SU-DHL-6 (cell line): ENCODE measurements at regions not wholly inside any gene's neighbourhood (a gene's known extent, or its start where the extent isn't known, plus 50 kb on each side); places are given as distances from the start of the nearest gene placed in this dataset.

ENCODE experiments used
- H2AFZ ChIP-seq: fragments of 200-600 bp; sonication (generic); 2 replicates; pipeline ENCODE4 v1.6.1; 2014; ENCODE audit warnings: low read depth, mild to moderate bottlenecking, moderate library complexity, mixed read lengths, antibody characterized with exemption, low read length; ENCODE audit not compliant: severe bottlenecking
- H3F3A ChIP-seq: fragments of 200-600 bp; shearing (Covaris generic); 2 replicates; pipeline ENCODE4 v1.6.0; 2016; ENCODE audit warnings: antibody characterized with exemption, mild to moderate bottlenecking; ENCODE audit not compliant: insufficient read depth
- H3K27ac ChIP-seq: fragments of 200-600 bp; sonication (generic); 2 replicates; pipeline ENCODE4 v1.5.1; 2016; ENCODE audit warnings: low read depth, mild to moderate bottlenecking, low read length, moderate library complexity, mixed read lengths
- H3K27me3 ChIP-seq: fragments of 200-600 bp; sonication (generic), shearing (Covaris generic); 2 replicates; pipeline ENCODE4 v1.6.0; 2014; ENCODE audit warnings: mild to moderate bottlenecking, low read length
- H3K36me3 ChIP-seq: fragments of 200-600 bp; sonication (generic); 2 replicates; pipeline ENCODE4 v1.6.1; 2014; ENCODE audit warnings: mild to moderate bottlenecking, low read length, mixed read lengths
- H3K4me2 ChIP-seq: fragments of 300-600, 200-600 bp; shearing (Covaris generic), sonication (generic); 2 replicates; pipeline ENCODE4 v1.6.0; 2014; ENCODE audit warnings: low read length, low read depth, mild to moderate bottlenecking; ENCODE audit not compliant: poor library complexity, severe bottlenecking
- H3K4me3 ChIP-seq: fragments of 200-600 bp; sonication (generic); 2 replicates; pipeline ENCODE4 v1.5.1; 2014; ENCODE audit warnings: antibody characterized with exemption, low read length, mild to moderate bottlenecking, mixed read lengths; ENCODE audit not compliant: insufficient read depth, poor library complexity, severe bottlenecking
- H3K79me2 ChIP-seq: fragments of 200-600 bp; sonication (generic); 2 replicates; pipeline ENCODE4 v1.6.1; 2014; ENCODE audit warnings: mild to moderate bottlenecking, low read length, moderate library complexity; ENCODE audit not compliant: insufficient read depth
- H3K9ac ChIP-seq: fragments of 200-600 bp; sonication (generic); 2 replicates; pipeline ENCODE4 v1.7.0; 2014; ENCODE audit warnings: mild to moderate bottlenecking, low read length
- H3K9me2 ChIP-seq: fragments of 200-600 bp; sonication (generic); replicated peaks from 2 replicates; pipeline ENCODE4 v1.6.1; 2014; ENCODE audit warnings: low read length; ENCODE audit not compliant: insufficient read depth
- H3K9me3 ChIP-seq: fragments of 200-600 bp; sonication (generic); 2 replicates; pipeline ENCODE4 v1.6.1; 2014; ENCODE audit warnings: low read length, mixed read lengths; ENCODE audit not compliant: insufficient read depth
- H4K20me1 ChIP-seq: fragments of 200-600 bp; sonication (generic); 2 replicates; pipeline ENCODE4 v1.6.1; 2014; ENCODE audit warnings: low read depth, mild to moderate bottlenecking, antibody characterized with exemption, low read length, moderate library complexity, mixed read lengths
- EZH2phosphoT487 ChIP-seq: fragments of 200-600 bp; sonication (generic), shearing (Covaris generic); conservative IDR thresholded peaks from 2 replicates; pipeline ENCODE4 v1.6.1; 2018; ENCODE audit warnings: mild to moderate bottlenecking, antibody characterized with exemption, low read length, moderate library complexity, mixed read lengths
- TF ChIP-seq, protein P1 (sequence below): fragments of 200-600 bp; sonication (generic); IDR thresholded peaks from one replicate; pipeline ENCODE4 v1.5.1; 2017; ENCODE audit warnings: antibody characterized with exemption, mild to moderate bottlenecking, low read length, moderate library complexity; ENCODE audit not compliant: insufficient read depth, poor library complexity, severe bottlenecking

- Histone ChIP-seq H3K79me2 (no peaks in the 10 kb centered on the region), H3K9me2 (no peaks in the 10 kb centered on the region; the same call in 1 of the 2 replicates), H3K9me3 (no peaks in the 10 kb centered on the region), H3K4me3 (no peak overlapping the region), H3K4me2 (no peak overlapping the region), H3K27me3 (no peaks in the 10 kb centered on the region), H2AFZ (no peak overlapping the region), H3K36me3 (no peaks in the 10 kb centered on the region), H3K9ac (no peak overlapping the region), H3K27ac (no peak overlapping the region), H3F3A (no peaks in the 10 kb centered on the region), H4K20me1 (no peaks in the 10 kb centered on the region)
- TF ChIP-seq, protein P1, sequence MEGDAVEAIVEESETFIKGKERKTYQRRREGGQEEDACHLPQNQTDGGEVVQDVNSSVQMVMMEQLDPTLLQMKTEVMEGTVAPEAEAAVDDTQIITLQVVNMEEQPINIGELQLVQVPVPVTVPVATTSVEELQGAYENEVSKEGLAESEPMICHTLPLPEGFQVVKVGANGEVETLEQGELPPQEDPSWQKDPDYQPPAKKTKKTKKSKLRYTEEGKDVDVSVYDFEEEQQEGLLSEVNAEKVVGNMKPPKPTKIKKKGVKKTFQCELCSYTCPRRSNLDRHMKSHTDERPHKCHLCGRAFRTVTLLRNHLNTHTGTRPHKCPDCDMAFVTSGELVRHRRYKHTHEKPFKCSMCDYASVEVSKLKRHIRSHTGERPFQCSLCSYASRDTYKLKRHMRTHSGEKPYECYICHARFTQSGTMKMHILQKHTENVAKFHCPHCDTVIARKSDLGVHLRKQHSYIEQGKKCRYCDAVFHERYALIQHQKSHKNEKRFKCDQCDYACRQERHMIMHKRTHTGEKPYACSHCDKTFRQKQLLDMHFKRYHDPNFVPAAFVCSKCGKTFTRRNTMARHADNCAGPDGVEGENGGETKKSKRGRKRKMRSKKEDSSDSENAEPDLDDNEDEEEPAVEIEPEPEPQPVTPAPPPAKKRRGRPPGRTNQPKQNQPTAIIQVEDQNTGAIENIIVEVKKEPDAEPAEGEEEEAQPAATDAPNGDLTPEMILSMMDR: no peak
- TF ChIP-seq EZH2phosphoT487: no peak
Observed at GRCh38 chr5:60333005-60333571, 366.9 kb downstream of the DEPDC1B start.

GRCh38 chr5:60332244-60333004, 367.5 kb downstream of the DEPDC1B start:
- no peaks in the 10 kb centered on the region for H3K9me3 ChIP-seq
- H3K27ac ChIP-seq: no peak overlapping the region

GRCh38 chr5:60330236-60330635, 369.7 kb downstream of the DEPDC1B start:
- Histone ChIP-seq H3K27ac (no peak overlapping the region), H3K4me3 (no peak overlapping the region), H3K79me2 (no peaks in the 10 kb centered on the region), H3K9me2 (no peaks in the 10 kb centered on the region; the same call in 1 of the 2 replicates), H3F3A (no peaks in the 10 kb centered on the region), H3K36me3 (no peaks in the 10 kb centered on the region), H3K9me3 (no peaks in the 10 kb centered on the region), H3K27me3 (no peaks in the 10 kb centered on the region), H3K4me2 (no peak overlapping the region), H3K9ac (no peak overlapping the region), H2AFZ (no peak overlapping the region), H4K20me1 (no peaks in the 10 kb centered on the region)
- TF ChIP-seq EZH2phosphoT487: no peak
- TF ChIP-seq, protein P1: no peak

More at GRCh38 chr5:60332244-60333004, 367.5 kb downstream of the DEPDC1B start:
- no peak overlapping the region for H2AFZ ChIP-seq
- H3K4me2 ChIP-seq: no peak overlapping the region
- TF ChIP-seq, protein P1: no peak
- TF ChIP-seq EZH2phosphoT487: no peak
- H3K9ac ChIP-seq: no peak overlapping the region
- H3K4me3 ChIP-seq: no peak overlapping the region
- no peaks in the 10 kb centered on the region; the same call in 1 of the 2 replicates for H3K9me2 ChIP-seq
- no peaks in the 10 kb centered on the region for H3F3A ChIP-seq
- H4K20me1 ChIP-seq: no peaks in the 10 kb centered on the region
- H3K79me2 ChIP-seq: no peaks in the 10 kb centered on the region
- H3K36me3 ChIP-seq: no peaks in the 10 kb centered on the region
- H3K27me3 ChIP-seq: no peaks in the 10 kb centered on the region
